Liver (tissue), 3 donors: ENCODE measurements at regions not wholly inside any gene's neighbourhood (a gene's known extent, or its start where the extent isn't known, plus 50 kb on each side); places are given as distances from the start of the nearest gene placed in this dataset.

Experiments used
- ATF3 ChIP-seq: IDR thresholded peaks from 2 replicates; pipeline ENCODE4 v1.6.1; 2016; ENCODE audit warnings: antibody characterized with exemption
- CTCF ChIP-seq: fragments of 150-350 bp; IDR thresholded peaks from 2 replicates; pipeline ENCODE4 v1.5.1; 2017; ENCODE audit warnings: improper control_type of control experiment, low read depth, low read length; ENCODE audit not compliant: missing input control
- EGR1 ChIP-seq, 2 donors: IDR thresholded peaks; 2 replicates each; pipeline ENCODE4 v1.6.1; 2016 to 2018; ENCODE audit warnings: antibody characterized with exemption in 2 of 2, low read depth in 2 of 2
- GABPA ChIP-seq, 2 donors: IDR thresholded peaks in 1 of 2; conservative IDR thresholded peaks in 1 of 2; 2 replicates each; pipeline ENCODE4 v1.6.1; 2016; ENCODE audit warnings: antibody characterized with exemption in 2 of 2, mild to moderate bottlenecking in 1 of 2, moderate library complexity in 1 of 2
- HNF4A ChIP-seq, 2 donors: conservative IDR thresholded peaks; 2 replicates each; pipeline ENCODE4 v1.6.1; 2016; ENCODE audit warnings: antibody characterized with exemption in 2 of 2, mild to moderate bottlenecking in 2 of 2
- JUND ChIP-seq, 2 donors: IDR thresholded peaks; 2 replicates each; pipeline ENCODE4 v1.6.1; 2016; ENCODE audit warnings: antibody characterized with exemption in 2 of 2
- MAX ChIP-seq: IDR thresholded peaks from 2 replicates; pipeline ENCODE4 v1.6.1; 2016; ENCODE audit warnings: antibody characterized with exemption
- RAD21 ChIP-seq, 2 donors: IDR thresholded peaks; 2 replicates each; pipeline ENCODE4 v1.6.1; 2016; ENCODE audit warnings: antibody characterized with exemption in 2 of 2, mild to moderate bottlenecking in 2 of 2
- REST ChIP-seq: IDR thresholded peaks from 2 replicates; pipeline ENCODE4 v1.6.1; 2016; ENCODE audit warnings: antibody characterized with exemption, mild to moderate bottlenecking
- RXRA ChIP-seq, 2 donors: IDR thresholded peaks; 2 replicates each; pipeline ENCODE4 v1.6.1; 2017 to 2018; ENCODE audit warnings: antibody characterized with exemption in 2 of 2, mild to moderate bottlenecking in 1 of 2
- SP1 ChIP-seq: IDR thresholded peaks from 2 replicates; pipeline ENCODE4 v1.6.1; 2018; ENCODE audit warnings: antibody characterized with exemption, mild to moderate bottlenecking
- TAF1 ChIP-seq: conservative IDR thresholded peaks from 2 replicates; pipeline ENCODE4 v1.6.1; 2016; ENCODE audit warnings: antibody characterized with exemption, mild to moderate bottlenecking
- YY1 ChIP-seq: IDR thresholded peaks from 2 replicates; pipeline ENCODE4 v1.6.1; 2016; ENCODE audit warnings: antibody characterized with exemption, mild to moderate bottlenecking
- ZBTB33 ChIP-seq: IDR thresholded peaks from 2 replicates; pipeline ENCODE4 v1.6.1; 2016; ENCODE audit warnings: antibody characterized with exemption
- donor health status: healthy.
- donor health status: healthy.

GRCh38 chr5:113794981-113795380 is 281.5 kb downstream of the YTHDC2 start:
- TF ChIP-seq CTCF, result no peak
- TF ChIP-seq TAF1, result no peak
- no peak for TF ChIP-seq JUND (IDR thresholded peaks at IDR 0.05)
- TF ChIP-seq EGR1 (IDR thresholded peaks at IDR 0.05; ENCODE audit: low read depth in 2 of 2), result no peak
- no peak for TF ChIP-seq RXRA (IDR thresholded peaks at IDR 0.05)
- TF ChIP-seq SP1, result no peak
- TF ChIP-seq ATF3, result no peak
- no peak for TF ChIP-seq YY1
- no peak for TF ChIP-seq RAD21 (IDR thresholded peaks at IDR 0.05)
- no peak for TF ChIP-seq ZBTB33
- TF ChIP-seq REST, result no peak
- TF ChIP-seq MAX, result no peak
- no peak for TF ChIP-seq HNF4A (conservative IDR thresholded peaks at IDR 0.05)
- no peak for TF ChIP-seq GABPA (IDR thresholded peaks at IDR 0.05 in 1 of 2, conservative IDR thresholded peaks at IDR 0.05 in 1 of 2)
